Peyer's patch (tissue), 4 donors: ENCODE measurements at regions not wholly inside any gene's neighbourhood (a gene's known extent, or its start where the extent isn't known, plus 50 kb on each side); places are given as distances from the start of the nearest gene placed in this dataset.

Source experiments
- POLR2A ChIP-seq, 2 donors: fragments of 450-650 bp; IDR thresholded peaks; one replicate each; pipeline ENCODE4 v1.5.1; 2017; ENCODE audit warnings: antibody characterized with exemption in 2 of 2, mild to moderate bottlenecking in 2 of 2, moderate library complexity in 2 of 2
- TF ChIP-seq, protein P1 (sequence below), 6 experiments: fragments of 450-650 bp in 4 of 6; fragments of 200-600 bp in 2 of 6; sonication (generic) in 1 of 6; IDR thresholded peaks; one replicate each; pipeline ENCODE4 v1.5.1; 2017 to 2019; ENCODE audit warnings: antibody characterized with exemption in 6 of 6, mild to moderate bottlenecking in 3 of 6, moderate library complexity in 1 of 6

GRCh38 chr4:71095545-71095944, 102.1 kb downstream of the DCK start:
- TF ChIP-seq, protein P1, sequence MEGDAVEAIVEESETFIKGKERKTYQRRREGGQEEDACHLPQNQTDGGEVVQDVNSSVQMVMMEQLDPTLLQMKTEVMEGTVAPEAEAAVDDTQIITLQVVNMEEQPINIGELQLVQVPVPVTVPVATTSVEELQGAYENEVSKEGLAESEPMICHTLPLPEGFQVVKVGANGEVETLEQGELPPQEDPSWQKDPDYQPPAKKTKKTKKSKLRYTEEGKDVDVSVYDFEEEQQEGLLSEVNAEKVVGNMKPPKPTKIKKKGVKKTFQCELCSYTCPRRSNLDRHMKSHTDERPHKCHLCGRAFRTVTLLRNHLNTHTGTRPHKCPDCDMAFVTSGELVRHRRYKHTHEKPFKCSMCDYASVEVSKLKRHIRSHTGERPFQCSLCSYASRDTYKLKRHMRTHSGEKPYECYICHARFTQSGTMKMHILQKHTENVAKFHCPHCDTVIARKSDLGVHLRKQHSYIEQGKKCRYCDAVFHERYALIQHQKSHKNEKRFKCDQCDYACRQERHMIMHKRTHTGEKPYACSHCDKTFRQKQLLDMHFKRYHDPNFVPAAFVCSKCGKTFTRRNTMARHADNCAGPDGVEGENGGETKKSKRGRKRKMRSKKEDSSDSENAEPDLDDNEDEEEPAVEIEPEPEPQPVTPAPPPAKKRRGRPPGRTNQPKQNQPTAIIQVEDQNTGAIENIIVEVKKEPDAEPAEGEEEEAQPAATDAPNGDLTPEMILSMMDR (IDR thresholded peaks at IDR 0.05) = no peak
- TF ChIP-seq POLR2A (IDR thresholded peaks at IDR 0.05) = no peak
